ENCODE measurements at regions not wholly inside any gene's neighbourhood (a gene's known extent, or its start where the extent isn't known, plus 50 kb on each side); places are given as distances from the start of the nearest gene placed in this dataset.

DNA sequence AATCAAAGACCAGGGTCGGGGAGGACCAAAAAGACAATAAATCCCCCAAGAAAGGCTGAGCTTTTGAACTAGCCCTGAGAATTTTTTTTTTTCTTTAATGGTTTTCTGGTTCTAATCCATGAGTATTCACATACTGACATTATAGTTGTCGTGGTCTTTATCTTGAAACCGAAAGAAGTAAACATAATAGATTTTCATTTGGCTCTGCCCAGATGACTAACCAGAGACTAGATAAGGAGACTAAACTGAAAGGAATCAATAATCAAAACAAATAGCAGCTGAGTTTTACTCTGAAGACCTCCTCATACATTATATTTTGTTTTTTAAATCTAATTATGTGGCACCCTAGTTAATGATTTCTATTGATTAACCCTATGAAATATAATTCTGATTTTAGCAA lies 381.4 kb downstream of the CNTN3 start:
- H4K20me1 ChIP-seq (ENCODE audit: control insufficient read depth, extremely low read depth, insufficient read depth, low read length): no peaks in the 10 kb centered on the region
- H3K27ac ChIP-seq (ENCODE audit: control insufficient read depth, insufficient read depth, low read length): no peak overlapping the region
- H3K27me3 ChIP-seq (ENCODE audit: control insufficient read depth, extremely low read depth, insufficient read depth, low read length): no peaks in the 10 kb centered on the region
- no peaks in the 10 kb centered on the region for H3K9me1 ChIP-seq (ENCODE audit: control insufficient read depth, extremely low read depth, insufficient read depth, low read length)
- H3K4me2 ChIP-seq (ENCODE audit: control insufficient read depth, extremely low read depth, insufficient read depth, low read depth, low read length): no peak overlapping the region
- no peaks in the 10 kb centered on the region for H3K79me2 ChIP-seq (ENCODE audit: control insufficient read depth, insufficient read depth, low read length)
- no peaks in the 10 kb centered on the region for H3K36me3 ChIP-seq (ENCODE audit: control insufficient read depth in 2 of 2, extremely low read depth in 1 of 2, insufficient read depth in 2 of 2, low read length in 2 of 2)
- dilution Hi-C loops (cut with MboI; ENCODE audit: extremely low pct_ligation_motif_present, low sequenced_read_pairs): no loop called here
- H3K9me3 ChIP-seq (ENCODE audit: control insufficient read depth, low read depth, low read length): no peaks in the 10 kb centered on the region
- no peak for FAIRE-seq
- H3K9ac ChIP-seq (ENCODE audit: control insufficient read depth, extremely low read depth, insufficient read depth, low read length): no peak overlapping the region
- no peak for TF ChIP-seq CTCF (optimal IDR thresholded peaks at IDR 0.05 in 1 of 3, IDR thresholded peaks at IDR 0.05 in 1 of 3, conservative IDR thresholded peaks at IDR 0.05 in 1 of 3; ENCODE audit: extremely low read depth in 1 of 3, insufficient read depth in 2 of 3, low read length in 3 of 3)
- no peak for TF ChIP-seq EZH2 (IDR thresholded peaks at IDR 0.05; ENCODE audit: low read length)
- no peak for DNase-seq (ENCODE audit: low read depth, low spot score)
- no peaks in the 10 kb centered on the region for H3K4me1 ChIP-seq (ENCODE audit: control insufficient read depth, extremely low read depth, insufficient read depth, low read length)
- H3K4me3 ChIP-seq (ENCODE audit: control insufficient read depth in 2 of 3, extremely low read depth in 1 of 3, insufficient read depth in 2 of 3, low read depth in 1 of 3, low read length in 3 of 3): no peak overlapping the region
- H2AFZ ChIP-seq (ENCODE audit: control insufficient read depth, low read length): no peak overlapping the region

- no peaks in the 10 kb centered on the region for H3K9me3 ChIP-seq (ENCODE audit: control insufficient read depth, low read depth, low read length)
- H3K4me1 ChIP-seq (ENCODE audit: control insufficient read depth, extremely low read depth, insufficient read depth, low read length): no peaks in the 10 kb centered on the region
- no peaks in the 10 kb centered on the region for H3K79me2 ChIP-seq (ENCODE audit: control insufficient read depth, insufficient read depth, low read length)
- FAIRE-seq (no peak), DNase-seq (ENCODE audit: low read depth, low spot score) (no peak)
- H3K9ac ChIP-seq (ENCODE audit: control insufficient read depth, extremely low read depth, insufficient read depth, low read length): no peak overlapping the region
- dilution Hi-C loops (cut with MboI; ENCODE audit: extremely low pct_ligation_motif_present, low sequenced_read_pairs): no loop called here
- no peaks in the 10 kb centered on the region for H4K20me1 ChIP-seq (ENCODE audit: control insufficient read depth, extremely low read depth, insufficient read depth, low read length)
- H3K36me3 ChIP-seq (ENCODE audit: control insufficient read depth in 2 of 2, extremely low read depth in 1 of 2, insufficient read depth in 2 of 2, low read length in 2 of 2): no peaks in the 10 kb centered on the region
- H3K27ac ChIP-seq (ENCODE audit: control insufficient read depth, insufficient read depth, low read length): no peak overlapping the region
- H3K4me2 ChIP-seq (ENCODE audit: control insufficient read depth, extremely low read depth, insufficient read depth, low read depth, low read length): no peak overlapping the region
- H3K4me3 ChIP-seq (ENCODE audit: control insufficient read depth in 2 of 3, extremely low read depth in 1 of 3, insufficient read depth in 2 of 3, low read depth in 1 of 3, low read length in 3 of 3): no peak overlapping the region
- no peaks in the 10 kb centered on the region for H3K9me1 ChIP-seq (ENCODE audit: control insufficient read depth, extremely low read depth, insufficient read depth, low read length)
- H3K27me3 ChIP-seq (ENCODE audit: control insufficient read depth, extremely low read depth, insufficient read depth, low read length): no peaks in the 10 kb centered on the region
- H2AFZ ChIP-seq (ENCODE audit: control insufficient read depth, low read length): no peak overlapping the region
- TF ChIP-seq CTCF (optimal IDR thresholded peaks at IDR 0.05 in 1 of 3, IDR thresholded peaks at IDR 0.05 in 1 of 3, conservative IDR thresholded peaks at IDR 0.05 in 1 of 3; ENCODE audit: extremely low read depth in 1 of 3, insufficient read depth in 2 of 3, low read length in 3 of 3) (no peak), EZH2 (IDR thresholded peaks at IDR 0.05; ENCODE audit: low read length) (no peak)
Observed at GRCh38 chr3:74217467-74217866, 397.0 kb downstream of the CNTN3 start.
